ENCODE measurements at regions not wholly inside any gene's neighbourhood (a gene's known extent, or its start where the extent isn't known, plus 50 kb on each side); places are given as distances from the start of the nearest gene placed in this dataset.

- intact Hi-C loops (cut with DNase I): no loop called here
- no peak overlapping the region for H3K4me3 ChIP-seq
- no peaks in the 10 kb centered on the region for H3K27me3 ChIP-seq
- no peak for TF ChIP-seq CTCF (IDR thresholded peaks at IDR 0.05)
- DNase-seq: no peak
- H3K4me1 ChIP-seq: no peaks in the 10 kb centered on the region
- H3K9me3 ChIP-seq: no peaks in the 10 kb centered on the region
- H3K27ac ChIP-seq: no peak overlapping the region
- H3K36me3 ChIP-seq: no peaks in the 10 kb centered on the region
- ATAC-seq: no peak
Measured at GRCh38 chr10:60618861-60619260, 159.4 kb upstream of the CDK1 start.

- DNase-seq (no peak), ATAC-seq (no peak)
- Histone ChIP-seq H3K36me3 (no peaks in the 10 kb centered on the region), H3K27ac (no peak overlapping the region), H3K4me1 (no peaks in the 10 kb centered on the region), H3K4me3 (no peak overlapping the region), H3K9me3 (no peaks in the 10 kb centered on the region), H3K27me3 (no peaks in the 10 kb centered on the region)
- TF ChIP-seq CTCF (IDR thresholded peaks at IDR 0.05): no peak
- intact Hi-C loops (cut with DNase I): no loop called here
Measured at GRCh38 chr10:60615541-60615940, 162.7 kb upstream of the CDK1 start.

DNA sequence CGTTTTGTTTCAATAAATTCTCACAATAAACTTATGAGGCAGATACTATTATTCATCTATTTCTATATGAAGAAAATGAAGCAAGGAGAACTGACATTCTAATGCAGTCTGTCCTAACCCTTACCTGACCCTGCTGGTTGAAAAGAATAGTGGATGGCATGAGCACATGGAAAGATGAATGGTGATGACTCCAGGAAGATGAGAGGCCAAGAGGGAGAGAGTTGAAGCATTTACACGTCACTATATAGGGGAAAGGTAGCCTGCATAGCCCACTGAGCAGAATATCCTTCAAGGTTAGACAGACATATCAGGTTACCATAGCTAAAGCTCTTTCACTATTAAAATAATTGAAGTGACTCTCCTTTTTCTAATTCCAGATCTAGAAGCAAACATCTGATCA lies 163.9 kb upstream of the CDK1 start:
- H3K27ac ChIP-seq: no peak overlapping the region
- no peak for TF ChIP-seq CTCF (IDR thresholded peaks at IDR 0.05)
- H3K9me3 ChIP-seq: no peaks in the 10 kb centered on the region
- H3K36me3 ChIP-seq: no peaks in the 10 kb centered on the region
- no peak overlapping the region for H3K4me3 ChIP-seq
- no peaks in the 10 kb centered on the region for H3K27me3 ChIP-seq
- no peaks in the 10 kb centered on the region for H3K4me1 ChIP-seq
- DNase-seq (no peak), ATAC-seq (no peak)
- intact Hi-C loops (cut with DNase I): no loop called here

- no peak for TF ChIP-seq CTCF (IDR thresholded peaks at IDR 0.05)
- H3K27ac ChIP-seq: no peak overlapping the region
- intact Hi-C loops (cut with DNase I): no loop called here
- ATAC-seq: no peak
- no peaks in the 10 kb centered on the region for H3K9me3 ChIP-seq
- H3K4me3 ChIP-seq: no peak overlapping the region
- H3K27me3 ChIP-seq: no peaks in the 10 kb centered on the region
- DNase-seq: no peak
- H3K4me1 ChIP-seq: no peaks in the 10 kb centered on the region
- H3K36me3 ChIP-seq: no peaks in the 10 kb centered on the region
Measured at GRCh38 chr10:60613434-60613833, 164.8 kb upstream of the CDK1 start.

DNA sequence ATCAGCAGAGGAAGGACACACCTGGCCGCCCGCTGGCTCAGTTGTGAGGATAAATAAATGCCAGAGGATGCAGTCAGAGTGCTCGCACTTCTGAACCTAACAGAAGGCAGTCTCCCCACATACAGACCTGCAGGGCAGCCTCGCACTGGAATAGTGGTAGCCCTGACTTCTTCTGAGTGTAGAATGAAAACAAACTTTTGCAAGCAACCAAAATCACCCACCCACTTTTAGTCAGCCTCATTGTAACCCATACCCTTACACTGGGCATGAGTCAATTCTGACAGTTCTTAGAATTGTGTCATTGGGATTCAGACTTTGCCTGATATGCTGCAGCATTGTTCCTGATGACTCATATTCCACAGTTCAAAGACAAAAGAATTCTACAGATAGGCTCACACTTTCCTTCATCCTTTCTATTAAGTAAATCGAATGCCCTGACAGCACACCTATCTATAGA lies 167.0 kb upstream of the CDK1 start:
- intact Hi-C loops (cut with DNase I): no loop called here
- DNase-seq (no peak), ATAC-seq (no peak)
- Histone ChIP-seq H3K9me3 (no peaks in the 10 kb centered on the region), H3K4me3 (no peak overlapping the region), H3K27ac (no peak overlapping the region), H3K4me1 (no peaks in the 10 kb centered on the region), H3K27me3 (no peaks in the 10 kb centered on the region), H3K36me3 (no peaks in the 10 kb centered on the region)
- no peak for TF ChIP-seq CTCF (IDR thresholded peaks at IDR 0.05)

- no peak overlapping the region for H3K27ac ChIP-seq
- H3K4me1 ChIP-seq: no peaks in the 10 kb centered on the region
- TF ChIP-seq CTCF (IDR thresholded peaks at IDR 0.05): no peak
- no peaks in the 10 kb centered on the region for H3K9me3 ChIP-seq
- H3K4me3 ChIP-seq: no peak overlapping the region
- intact Hi-C loops (cut with DNase I): no loop called here
- no peak for ATAC-seq
- no peaks in the 10 kb centered on the region for H3K27me3 ChIP-seq
- DNase-seq: no peak
- H3K36me3 ChIP-seq: no peaks in the 10 kb centered on the region
Measured at GRCh38 chr10:60607372-60607771, 170.9 kb upstream of the CDK1 start.
